Astrocyte (in vitro differentiated cells and primary cell): ENCODE measurements at regions not wholly inside any gene's neighbourhood (a gene's known extent, or its start where the extent isn't known, plus 50 kb on each side); places are given as distances from the start of the nearest gene placed in this dataset.

ENCODE experiments used
- DNase-seq: peaks from one replicate; pipeline ENCODE4 v3.0.0-alpha.2; 2010; ENCODE audit warnings: low read depth
- FAIRE-seq: peaks from 2 replicates; lab custom pipeline; 2011; peaks lifted over from hg19 to GRCh38; lab: Jason Lieb, UNC
- H2AFZ ChIP-seq: 2 replicates; pipeline ENCODE4 v1.6.0; 2012; ENCODE audit warnings: low read depth, low read length, inconsistent platforms
- H3K27ac ChIP-seq: 2 replicates; pipeline ENCODE4 v1.5.1; 2011; ENCODE audit warnings: low read depth, low read length, inconsistent platforms
- H3K27me3 ChIP-seq: 2 replicates; pipeline ENCODE4 v1.6.0; 2011; ENCODE audit warnings: low read length, inconsistent platforms; ENCODE audit not compliant: insufficient read depth
- H3K36me3 ChIP-seq: 2 replicates; pipeline ENCODE4 v1.5.1; 2011; ENCODE audit warnings: low read length, inconsistent platforms; ENCODE audit not compliant: insufficient read depth
- H3K4me1 ChIP-seq: 2 replicates; pipeline ENCODE4 v1.5.1; 2011; ENCODE audit warnings: low read length, inconsistent platforms; ENCODE audit not compliant: insufficient read depth
- H3K4me2 ChIP-seq: 2 replicates; pipeline ENCODE4 v1.6.0; 2012; ENCODE audit warnings: low read length, inconsistent platforms
- H3K4me3 ChIP-seq: 2 replicates; pipeline ENCODE4 v1.5.1; 2011; ENCODE audit warnings: low read depth, mild to moderate bottlenecking, low read length, inconsistent platforms; ENCODE audit not compliant: insufficient read depth
- H3K79me2 ChIP-seq: 2 replicates; pipeline ENCODE4 v1.6.0; 2012; ENCODE audit warnings: mild to moderate bottlenecking, low read length, inconsistent platforms; ENCODE audit not compliant: insufficient read depth
- H3K9ac ChIP-seq: 2 replicates; pipeline ENCODE4 v1.6.0; 2012; ENCODE audit warnings: mild to moderate bottlenecking, low read length, inconsistent platforms
- H3K9me3 ChIP-seq: 2 replicates; pipeline ENCODE4 v1.5.1; 2012; ENCODE audit warnings: low read depth, mild to moderate bottlenecking, low read length, inconsistent platforms; ENCODE audit not compliant: insufficient read depth
- H4K20me1 ChIP-seq: 2 replicates; pipeline ENCODE4 v1.6.0; 2012; ENCODE audit warnings: low read length, inconsistent platforms; ENCODE audit not compliant: insufficient read depth
- H3K27ac Mint-ChIP-seq: one replicate; pipeline ENCODE4 v1.8.0; 2021; ENCODE audit warnings: mild to moderate bottlenecking, mixed read lengths; ENCODE audit not compliant: unreplicated experiment
- H3K27me3 Mint-ChIP-seq: one replicate; pipeline ENCODE4 v1.8.0; 2021; ENCODE audit warnings: low read depth, mixed read lengths; ENCODE audit not compliant: unreplicated experiment
- H3K36me3 Mint-ChIP-seq: one replicate; pipeline ENCODE4 v1.8.0; 2021; ENCODE audit warnings: low read depth, mixed read lengths; ENCODE audit not compliant: unreplicated experiment
- H3K4me1 Mint-ChIP-seq: one replicate; pipeline ENCODE4 v1.8.0; 2021; ENCODE audit warnings: low read depth, mixed read lengths; ENCODE audit not compliant: unreplicated experiment
- H3K4me3 Mint-ChIP-seq: one replicate; pipeline ENCODE4 v1.8.0; 2021; ENCODE audit warnings: mild to moderate bottlenecking, moderate library complexity, mixed read lengths; ENCODE audit not compliant: unreplicated experiment
- H3K9me3 Mint-ChIP-seq: one replicate; pipeline ENCODE4 v1.8.0; 2021; ENCODE audit warnings: mild to moderate bottlenecking, mixed read lengths; ENCODE audit not compliant: unreplicated experiment
- CTCF ChIP-seq: IDR thresholded peaks from 2 replicates; pipeline ENCODE4 v1.5.1; 2011; ENCODE audit warnings: low read depth, mild to moderate bottlenecking, inconsistent platforms, low read length, moderate library complexity; ENCODE audit not compliant: insufficient read depth
- EZH2 ChIP-seq: IDR thresholded peaks from 2 replicates; pipeline ENCODE4 v1.6.1; 2012; ENCODE audit warnings: mild to moderate bottlenecking, low read length, inconsistent platforms; ENCODE audit not compliant: insufficient read depth

DNA sequence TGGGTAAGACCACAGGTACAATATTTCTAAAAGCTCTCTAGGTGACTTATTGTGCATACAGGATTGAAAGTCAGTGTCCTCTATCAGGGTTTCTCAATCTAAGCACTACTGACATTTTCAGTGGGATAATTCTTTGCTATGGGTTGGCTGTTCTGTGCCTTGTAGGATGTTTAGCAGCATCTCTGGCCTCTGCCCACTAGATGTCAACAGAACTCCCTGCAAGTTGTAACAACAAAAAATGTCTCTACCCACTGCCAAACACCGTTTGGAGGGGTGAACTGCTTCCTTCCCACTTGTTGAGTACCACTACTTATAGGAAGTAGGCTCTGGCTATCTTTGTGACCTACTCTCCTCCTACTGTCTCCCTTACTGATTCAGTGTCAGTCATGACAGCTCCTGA, 90.1 kb upstream of the ZRANB2 start:
- Mint-ChIP-seq H3K27me3 (peaks cover 3% of the 10 kb centered on the region), H3K27ac (no peak overlapping the region), H3K4me1 (no peaks in the 10 kb centered on the region), H3K9me3 (peaks cover 3% of the 10 kb centered on the region), H3K4me3 (no peak overlapping the region), H3K36me3 (no peaks in the 10 kb centered on the region)
- Histone ChIP-seq H3K36me3 (no peaks in the 10 kb centered on the region), H3K79me2 (no peaks in the 10 kb centered on the region), H3K9ac (no peak overlapping the region), H2AFZ (no peak overlapping the region), H3K4me3 (no peak overlapping the region), H3K27me3 (no peaks in the 10 kb centered on the region), H4K20me1 (no peaks in the 10 kb centered on the region), H3K4me2 (no peak overlapping the region), H3K9me3 (peaks cover 7% of the 10 kb centered on the region), H3K4me1 (no peaks in the 10 kb centered on the region), H3K27ac (no peak overlapping the region)
- DNase-seq = no peak
- no peak for TF ChIP-seq EZH2
- TF ChIP-seq CTCF = no peak
- no peak for FAIRE-seq

DNA sequence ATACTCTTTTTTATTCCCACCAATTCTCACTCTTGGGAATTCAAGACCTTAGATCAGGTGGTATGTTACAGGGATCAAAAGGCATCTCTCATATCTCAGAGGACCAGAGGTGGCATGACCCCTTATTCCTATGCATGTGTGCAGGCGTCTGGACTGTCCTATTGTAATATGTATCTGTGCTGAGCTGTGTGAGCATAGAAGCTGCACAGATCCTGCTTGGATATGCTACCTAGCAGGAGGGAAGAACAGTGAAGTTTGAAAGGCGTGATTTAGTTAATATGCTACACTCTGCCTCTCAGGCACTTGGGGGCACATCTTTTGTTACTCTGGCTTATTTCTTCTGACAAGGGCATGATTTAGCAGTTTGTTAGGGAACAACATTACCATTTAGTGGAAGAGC, 86.7 kb upstream of the ZRANB2 start:
- Histone ChIP-seq H3K9me3 (peaks cover under 1% of the 10 kb centered on the region), H3K9ac (no peak overlapping the region), H3K4me1 (no peaks in the 10 kb centered on the region), H3K27me3 (peaks cover 2% of the 10 kb centered on the region), H4K20me1 (no peaks in the 10 kb centered on the region), H3K4me2 (no peak overlapping the region), H3K27ac (no peak overlapping the region), H3K79me2 (no peaks in the 10 kb centered on the region), H2AFZ (no peak overlapping the region), H3K36me3 (no peaks in the 10 kb centered on the region), H3K4me3 (no peak overlapping the region)
- H3K36me3 Mint-ChIP-seq = no peaks in the 10 kb centered on the region
- no peaks in the 10 kb centered on the region for H3K4me1 Mint-ChIP-seq
- no peaks in the 10 kb centered on the region for H3K27me3 Mint-ChIP-seq
- H3K9me3 Mint-ChIP-seq = peaks cover 3% of the 10 kb centered on the region
- FAIRE-seq (no peak), DNase-seq (no peak)
- H3K27ac Mint-ChIP-seq = no peak overlapping the region
- no peak for TF ChIP-seq CTCF
- TF ChIP-seq EZH2 = no peak
- H3K4me3 Mint-ChIP-seq = no peak overlapping the region

- H3K36me3 ChIP-seq = no peaks in the 10 kb centered on the region
- H3K79me2 ChIP-seq = no peaks in the 10 kb centered on the region
- no peaks in the 10 kb centered on the region for H4K20me1 ChIP-seq
- H3K4me1 Mint-ChIP-seq = no peaks in the 10 kb centered on the region
- H3K9me3 Mint-ChIP-seq = peaks cover 3% of the 10 kb centered on the region
- no peaks in the 10 kb centered on the region for H3K36me3 Mint-ChIP-seq
- TF ChIP-seq CTCF (no peak), EZH2 (no peak)
- peaks cover 2% of the 10 kb centered on the region for H3K27me3 ChIP-seq
- H3K27ac ChIP-seq = no peak overlapping the region
- no peaks in the 10 kb centered on the region for H3K27me3 Mint-ChIP-seq
- no peak overlapping the region for H3K4me2 ChIP-seq
- H3K9me3 ChIP-seq = no peaks in the 10 kb centered on the region
- no peak for DNase-seq
- H3K27ac Mint-ChIP-seq = no peak overlapping the region
- no peaks in the 10 kb centered on the region for H3K4me1 ChIP-seq
- H2AFZ ChIP-seq = no peak overlapping the region
- no peak overlapping the region for H3K4me3 Mint-ChIP-seq
- H3K9ac ChIP-seq = no peak overlapping the region
- H3K4me3 ChIP-seq = no peak overlapping the region
- FAIRE-seq = no peak
These were observed 85.6 kb upstream of the ZRANB2 start for GRCh38 chr1:71166178-71167173.
